Epithelial cell of esophagus (primary cell): ENCODE measurements at regions not wholly inside any gene's neighbourhood (a gene's known extent, or its start where the extent isn't known, plus 50 kb on each side); places are given as distances from the start of the nearest gene placed in this dataset.

Experiments
- DNase-seq: peaks from one replicate; pipeline ENCODE4 v3.0.0; 2010; ENCODE audit warnings: low read depth
- H3K4me3 ChIP-seq: 2 replicates; pipeline ENCODE4 v1.5.1; 2011; ENCODE audit warnings: mild to moderate bottlenecking, low read length, control low read depth
- TF ChIP-seq, protein P1 (sequence below): IDR thresholded peaks from 2 replicates; pipeline ENCODE4 v1.5.1; 2011; ENCODE audit warnings: low read depth, mild to moderate bottlenecking, low read length, control low read depth, inconsistent platforms; ENCODE audit not compliant: insufficient read depth; ENCODE audit errors: missing control alignments

DNA sequence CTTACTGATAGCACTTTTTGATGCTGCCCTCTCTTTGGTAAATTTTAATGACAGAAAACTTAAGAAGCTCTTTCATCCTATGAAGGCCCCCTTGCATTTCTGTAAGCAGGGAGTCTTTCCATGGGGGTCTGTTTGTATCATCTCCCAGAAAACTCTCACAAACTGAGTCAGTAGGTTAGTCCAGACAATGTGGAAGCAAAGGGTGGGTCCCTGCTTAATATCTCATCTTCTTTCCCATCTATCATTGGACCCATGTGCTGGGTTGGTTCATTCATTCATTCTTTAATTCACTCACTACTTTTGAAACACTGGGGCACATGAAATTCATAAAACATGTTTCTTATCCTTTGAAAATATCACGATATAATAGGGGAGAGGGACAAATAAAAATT is 164.3 kb downstream of the NTMT2 start:
- DNase-seq: no peak
- TF ChIP-seq, protein P1, sequence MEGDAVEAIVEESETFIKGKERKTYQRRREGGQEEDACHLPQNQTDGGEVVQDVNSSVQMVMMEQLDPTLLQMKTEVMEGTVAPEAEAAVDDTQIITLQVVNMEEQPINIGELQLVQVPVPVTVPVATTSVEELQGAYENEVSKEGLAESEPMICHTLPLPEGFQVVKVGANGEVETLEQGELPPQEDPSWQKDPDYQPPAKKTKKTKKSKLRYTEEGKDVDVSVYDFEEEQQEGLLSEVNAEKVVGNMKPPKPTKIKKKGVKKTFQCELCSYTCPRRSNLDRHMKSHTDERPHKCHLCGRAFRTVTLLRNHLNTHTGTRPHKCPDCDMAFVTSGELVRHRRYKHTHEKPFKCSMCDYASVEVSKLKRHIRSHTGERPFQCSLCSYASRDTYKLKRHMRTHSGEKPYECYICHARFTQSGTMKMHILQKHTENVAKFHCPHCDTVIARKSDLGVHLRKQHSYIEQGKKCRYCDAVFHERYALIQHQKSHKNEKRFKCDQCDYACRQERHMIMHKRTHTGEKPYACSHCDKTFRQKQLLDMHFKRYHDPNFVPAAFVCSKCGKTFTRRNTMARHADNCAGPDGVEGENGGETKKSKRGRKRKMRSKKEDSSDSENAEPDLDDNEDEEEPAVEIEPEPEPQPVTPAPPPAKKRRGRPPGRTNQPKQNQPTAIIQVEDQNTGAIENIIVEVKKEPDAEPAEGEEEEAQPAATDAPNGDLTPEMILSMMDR: no peak
- H3K4me3 ChIP-seq: no peak overlapping the region

DNA sequence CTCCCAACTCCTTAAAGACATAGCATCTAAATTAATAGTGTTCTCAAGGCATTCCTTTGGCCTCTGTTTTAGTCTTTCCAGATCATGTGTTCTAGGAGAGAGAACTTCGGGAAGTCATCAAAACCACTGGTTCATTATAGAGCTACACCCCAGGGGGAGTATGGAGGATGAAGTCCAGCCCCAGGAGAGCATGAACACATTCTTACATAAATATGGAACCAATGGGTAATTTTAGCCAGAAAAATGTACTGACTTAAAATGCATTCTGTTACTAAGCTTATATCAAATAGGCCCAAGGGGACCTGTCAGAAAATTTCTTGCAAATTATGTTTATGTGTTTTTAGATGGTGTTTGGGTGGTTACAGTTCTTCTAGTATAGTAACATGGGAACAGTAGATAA is 165.2 kb downstream of the NTMT2 start:
- TF ChIP-seq, protein P1: no peak
- no peak for DNase-seq
- H3K4me3 ChIP-seq: no peak overlapping the region

DNA sequence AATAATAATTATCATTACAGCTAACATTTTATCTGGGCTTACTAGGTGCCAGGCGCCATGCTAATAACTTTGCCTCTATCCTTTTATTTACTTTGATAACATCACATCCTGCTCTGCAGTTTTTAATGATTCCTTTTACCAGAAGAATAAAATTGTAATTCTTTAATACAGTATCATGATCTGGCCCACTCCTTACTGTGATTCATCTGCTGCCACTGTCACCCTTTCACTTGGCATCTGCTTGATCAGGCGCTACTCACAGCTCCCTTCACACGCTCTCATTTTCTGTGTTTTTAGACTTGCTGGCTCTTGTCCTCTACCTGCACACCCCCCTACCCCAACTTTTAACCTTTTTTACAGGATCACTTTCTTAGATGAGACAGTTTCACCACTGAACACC is 167.5 kb downstream of the NTMT2 start:
- no peak for DNase-seq
- H3K4me3 ChIP-seq: no peak overlapping the region
- TF ChIP-seq, protein P1: no peak

DNA sequence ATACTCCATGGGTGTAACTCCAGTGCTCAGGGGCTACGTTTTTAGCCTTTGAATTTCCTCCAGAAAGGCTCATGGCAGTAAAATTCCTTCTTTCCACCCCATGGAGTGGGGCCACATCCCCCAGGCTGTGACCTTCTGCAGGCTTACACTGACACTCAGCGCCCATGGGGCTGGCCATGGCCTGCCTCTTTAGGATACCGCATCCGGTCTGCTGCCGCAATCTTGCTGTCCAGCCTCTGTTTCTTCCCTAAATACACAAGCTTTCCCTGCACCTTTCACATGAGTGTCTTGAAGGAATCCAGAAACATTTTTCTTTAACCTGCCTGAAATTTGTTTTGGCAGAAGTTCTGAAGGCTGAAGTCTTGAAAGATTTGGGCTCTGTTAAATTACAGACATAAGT is 170.5 kb downstream of the NTMT2 start:
- no peak for DNase-seq
- TF ChIP-seq, protein P1: no peak
- H3K4me3 ChIP-seq: no peak overlapping the region

DNA sequence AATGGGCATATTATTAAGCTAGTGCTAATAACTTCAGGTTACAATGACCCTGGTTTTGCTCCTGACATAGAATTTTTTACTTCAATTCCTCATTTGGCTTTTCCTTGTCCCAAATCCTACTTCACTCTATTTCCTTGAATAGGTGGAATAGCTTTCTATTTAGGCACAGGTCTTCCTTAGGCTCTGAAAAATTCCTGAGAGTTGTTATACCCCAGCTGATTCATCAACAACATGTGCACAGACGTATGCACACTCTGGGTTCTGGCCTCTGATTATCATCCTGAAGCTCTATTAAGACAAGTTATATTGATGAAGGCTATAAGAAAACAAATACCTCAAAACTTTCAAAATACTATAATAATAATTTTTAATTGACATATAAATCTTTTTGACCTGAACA is 172.4 kb downstream of the NTMT2 start:
- no peak for DNase-seq
- TF ChIP-seq, protein P1: no peak
- no peak overlapping the region for H3K4me3 ChIP-seq

DNA sequence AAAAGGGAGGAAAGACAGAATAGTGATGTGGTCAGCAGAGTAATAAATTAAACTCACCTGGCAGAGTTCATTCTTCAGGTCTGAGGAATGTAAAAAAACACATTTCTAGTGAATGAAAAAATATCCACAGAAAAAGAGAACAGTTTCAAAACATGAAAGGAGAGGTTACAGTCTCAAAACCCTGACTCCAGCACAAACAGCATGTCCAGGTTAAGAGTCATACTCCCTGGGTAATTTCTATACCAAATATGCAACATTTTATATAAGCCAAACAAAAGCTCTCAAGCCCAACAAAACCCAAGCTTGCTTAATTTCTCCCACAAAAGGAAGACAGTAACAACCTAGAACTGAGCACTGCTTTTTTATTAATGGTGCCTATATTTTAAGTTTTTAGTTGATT is 173.0 kb downstream of the NTMT2 start:
- DNase-seq: no peak
- no peak overlapping the region for H3K4me3 ChIP-seq
- TF ChIP-seq, protein P1: no peak

DNA sequence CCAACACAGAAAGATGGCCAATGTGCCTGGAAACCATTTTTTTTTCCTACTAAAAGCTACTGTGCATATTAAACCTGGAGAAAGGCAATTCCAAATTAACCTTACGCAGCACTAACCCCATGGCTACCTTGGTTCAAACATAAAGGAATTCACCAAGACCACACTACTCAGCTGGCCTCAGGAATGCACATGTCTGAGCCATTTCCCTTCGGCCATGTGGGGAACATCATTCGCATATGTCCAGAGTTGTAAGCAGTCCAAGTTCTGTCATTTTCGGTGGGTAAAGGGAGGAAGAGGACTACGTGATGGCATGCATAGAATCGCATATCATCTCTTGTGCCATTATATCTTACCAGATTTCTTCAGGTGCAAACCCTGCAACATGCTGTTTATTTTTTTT is 175.4 kb downstream of the NTMT2 start:
- TF ChIP-seq, protein P1: no peak
- H3K4me3 ChIP-seq: no peak overlapping the region
- DNase-seq: no peak
